Activated naive CD4-positive, alpha-beta T cell treated with anti-CD3 and anti-CD28 coated beads, Interleukin-2, amount 50 U/mL, for 24 hours (primary cell): ENCODE measurements at regions not wholly inside any gene's neighbourhood (a gene's known extent, or its start where the extent isn't known, plus 50 kb on each side); places are given as distances from the start of the nearest gene placed in this dataset.

Source experiments
- H3K27ac Mint-ChIP-seq: one replicate; pipeline ENCODE4 v1.8.0; 2021; ENCODE audit warnings: mild to moderate bottlenecking, mixed read lengths
- H3K27me3 Mint-ChIP-seq: one replicate; pipeline ENCODE4 v1.8.0; 2021; ENCODE audit warnings: mixed read lengths
- H3K36me3 Mint-ChIP-seq: one replicate; pipeline ENCODE4 v1.8.0; 2021; ENCODE audit warnings: mixed read lengths
- H3K4me1 Mint-ChIP-seq: one replicate; pipeline ENCODE4 v1.8.0; 2021; ENCODE audit warnings: mixed read lengths
- H3K4me3 Mint-ChIP-seq: one replicate; pipeline ENCODE4 v1.8.0; 2021; ENCODE audit warnings: mild to moderate bottlenecking, mixed read lengths
- H3K9me3 Mint-ChIP-seq: one replicate; pipeline ENCODE4 v1.8.0; 2021; ENCODE audit warnings: mixed read lengths

DNA sequence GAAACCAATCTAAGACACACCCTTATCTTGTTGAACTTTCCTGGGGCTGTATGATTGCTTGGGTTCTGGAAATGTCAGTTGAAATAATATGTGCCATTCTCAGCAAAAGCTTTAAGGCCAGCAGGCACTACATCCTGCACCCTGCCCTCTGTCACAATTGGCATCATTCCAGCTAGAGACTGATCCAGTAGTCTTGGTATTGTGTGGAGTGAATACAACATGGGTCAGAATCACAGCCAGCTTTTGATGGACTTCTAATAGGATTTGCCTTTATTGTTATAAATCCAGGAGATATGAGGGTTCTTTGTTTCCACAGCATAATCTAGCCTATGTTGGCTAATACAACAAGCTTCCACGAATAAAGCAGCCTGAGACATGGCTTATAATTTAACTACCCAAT lies 617.0 kb upstream of the CDH2 start:
- Mint-ChIP-seq H3K4me3 (no peak overlapping the region), H3K4me1 (no peaks in the 10 kb centered on the region), H3K9me3 (peaks cover 5% of the 10 kb centered on the region), H3K27ac (no peak overlapping the region), H3K27me3 (no peaks in the 10 kb centered on the region), H3K36me3 (no peaks in the 10 kb centered on the region)

DNA sequence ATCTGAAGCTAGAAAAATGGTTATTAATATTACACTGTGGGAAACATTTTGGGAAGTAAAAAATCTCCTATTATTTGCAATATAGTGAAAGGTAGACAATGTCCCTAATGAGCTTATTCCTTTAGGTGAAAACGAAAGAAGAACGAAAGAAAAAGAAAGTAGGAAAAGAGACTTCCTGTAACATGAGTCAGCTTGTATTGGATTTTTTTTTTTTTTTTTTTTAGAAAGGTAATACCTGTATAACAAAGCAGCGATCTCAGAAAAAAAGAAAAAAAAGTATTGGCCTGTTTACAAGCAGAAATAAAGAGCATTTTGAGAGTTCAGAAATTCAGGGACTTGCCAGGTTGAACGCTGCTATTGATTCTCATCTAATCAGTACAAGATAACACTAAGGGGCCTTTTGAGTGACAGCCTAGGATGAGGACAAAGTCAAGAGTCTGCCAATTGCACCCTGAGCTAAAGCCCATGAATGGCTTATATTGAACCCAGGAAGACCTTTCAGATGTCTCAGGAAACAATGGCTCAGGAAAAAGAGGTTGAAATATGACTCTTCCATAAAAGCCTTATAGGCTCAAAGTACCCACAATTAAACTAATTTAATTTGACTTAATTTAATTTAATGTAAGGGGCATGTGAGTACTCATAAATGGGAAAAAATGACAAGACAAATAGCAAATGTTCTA lies 615.6 kb upstream of the CDH2 start:
- no peak overlapping the region for H3K27ac Mint-ChIP-seq
- no peak overlapping the region for H3K4me3 Mint-ChIP-seq
- no peaks in the 10 kb centered on the region for H3K36me3 Mint-ChIP-seq
- H3K27me3 Mint-ChIP-seq, result no peaks in the 10 kb centered on the region
- peaks cover 5% of the 10 kb centered on the region for H3K9me3 Mint-ChIP-seq
- no peaks in the 10 kb centered on the region for H3K4me1 Mint-ChIP-seq

DNA sequence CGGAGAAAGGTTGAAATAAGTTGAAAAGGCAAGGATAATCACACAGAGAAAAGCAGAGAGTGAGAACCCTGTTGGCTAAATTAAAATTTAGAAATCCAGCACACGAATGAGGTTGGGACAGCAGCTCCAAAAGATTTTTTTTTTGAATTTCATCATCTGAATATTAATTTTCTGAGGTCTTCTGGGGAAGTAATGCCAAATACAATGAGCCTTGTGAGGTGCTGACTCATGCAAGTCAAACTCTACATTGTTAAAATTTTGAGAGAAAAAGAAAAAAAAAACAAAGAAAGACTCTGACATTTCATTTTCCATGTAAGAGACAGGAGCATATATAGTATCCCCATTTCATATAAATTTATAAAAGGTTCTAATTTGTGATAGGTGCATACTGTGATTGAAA lies 614.2 kb upstream of the CDH2 start:
- Mint-ChIP-seq H3K36me3 (no peaks in the 10 kb centered on the region), H3K9me3 (peaks cover 5% of the 10 kb centered on the region), H3K27me3 (no peaks in the 10 kb centered on the region), H3K4me3 (no peak overlapping the region), H3K4me1 (no peaks in the 10 kb centered on the region), H3K27ac (no peak overlapping the region)

DNA sequence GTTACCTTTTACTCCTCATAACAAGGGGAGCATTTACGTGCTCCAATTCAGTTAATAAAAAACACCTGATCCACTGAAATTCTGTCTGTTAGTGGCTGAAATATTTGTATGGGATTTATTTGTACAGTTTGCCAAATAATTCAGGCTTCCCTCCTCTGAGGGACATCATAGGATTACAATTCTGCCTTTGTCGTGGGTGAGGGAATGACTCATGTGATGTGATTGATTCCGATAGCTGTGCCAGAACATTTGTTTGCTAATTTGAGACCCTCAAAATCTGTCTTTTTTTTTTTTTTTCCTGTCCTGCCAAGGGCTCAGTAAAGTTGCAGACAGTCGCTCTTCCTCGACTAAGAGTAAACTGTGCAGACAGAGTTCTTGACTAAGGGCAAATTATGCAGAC lies 612.6 kb upstream of the CDH2 start:
- H3K27me3 Mint-ChIP-seq, result no peaks in the 10 kb centered on the region
- H3K9me3 Mint-ChIP-seq, result peaks cover 5% of the 10 kb centered on the region
- H3K4me3 Mint-ChIP-seq, result no peak overlapping the region
- H3K36me3 Mint-ChIP-seq, result no peaks in the 10 kb centered on the region
- no peak overlapping the region for H3K27ac Mint-ChIP-seq
- no peaks in the 10 kb centered on the region for H3K4me1 Mint-ChIP-seq

DNA sequence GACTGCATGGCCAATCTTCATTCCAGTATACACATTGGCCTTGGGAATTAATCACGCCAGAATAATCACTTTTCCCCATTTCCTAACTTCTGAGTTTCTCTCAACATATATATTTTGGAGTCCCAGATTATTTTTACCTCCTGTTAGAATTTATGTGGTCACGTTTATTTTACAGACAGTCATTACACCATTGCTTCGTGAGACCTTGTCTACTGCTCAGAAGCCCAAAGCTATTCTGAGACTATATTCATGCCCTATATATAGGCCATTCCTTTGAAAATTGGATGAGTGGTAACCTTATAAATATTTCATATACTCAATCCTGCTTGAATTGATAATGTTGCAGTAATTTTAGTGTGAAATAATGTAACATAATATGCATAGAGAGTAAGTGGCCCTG lies 610.0 kb upstream of the CDH2 start:
- Mint-ChIP-seq H3K36me3 (no peaks in the 10 kb centered on the region), H3K27ac (no peak overlapping the region), H3K4me1 (no peaks in the 10 kb centered on the region), H3K27me3 (no peaks in the 10 kb centered on the region), H3K9me3 (no peaks in the 10 kb centered on the region), H3K4me3 (no peak overlapping the region)

DNA sequence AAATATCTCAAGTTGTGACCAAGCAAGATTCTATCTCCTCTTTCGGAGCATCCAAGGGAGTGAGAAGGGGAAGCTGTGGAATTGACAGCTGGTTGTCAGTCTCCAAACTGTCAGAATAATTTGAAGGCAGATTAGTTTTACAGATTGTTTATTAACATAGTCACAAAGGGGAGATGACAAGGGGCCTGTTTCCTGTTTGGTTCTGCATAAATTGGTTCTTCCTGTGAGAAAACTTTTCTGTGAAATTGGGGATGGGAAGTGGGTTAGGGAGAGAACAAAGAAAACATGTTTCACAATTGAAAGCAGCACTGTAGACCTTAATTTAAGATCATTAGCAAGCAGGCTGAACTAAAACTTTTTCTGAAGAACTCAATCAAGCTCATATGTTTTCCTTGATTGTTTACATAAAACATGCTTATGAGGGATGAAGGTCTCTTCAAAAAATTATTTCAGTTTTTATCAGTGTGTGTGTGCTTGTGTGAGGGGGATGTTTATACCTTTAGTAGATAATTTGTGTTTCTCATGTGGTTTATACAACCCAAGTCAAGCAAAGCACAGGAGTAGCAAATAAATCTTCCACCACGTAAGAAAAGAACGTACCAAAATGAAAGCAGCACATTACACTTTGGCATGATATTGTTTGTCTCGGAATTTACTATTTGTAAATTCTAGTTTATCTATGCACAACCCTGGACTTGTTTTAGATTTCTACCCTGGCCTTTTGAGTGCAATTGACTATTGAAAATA lies 604.9 kb upstream of the CDH2 start:
- Mint-ChIP-seq H3K9me3 (no peaks in the 10 kb centered on the region), H3K27ac (peak overlapping the region; percentile 8), H3K27me3 (no peaks in the 10 kb centered on the region), H3K4me3 (no peak overlapping the region), H3K36me3 (no peaks in the 10 kb centered on the region), H3K4me1 (no peaks in the 10 kb centered on the region)

DNA sequence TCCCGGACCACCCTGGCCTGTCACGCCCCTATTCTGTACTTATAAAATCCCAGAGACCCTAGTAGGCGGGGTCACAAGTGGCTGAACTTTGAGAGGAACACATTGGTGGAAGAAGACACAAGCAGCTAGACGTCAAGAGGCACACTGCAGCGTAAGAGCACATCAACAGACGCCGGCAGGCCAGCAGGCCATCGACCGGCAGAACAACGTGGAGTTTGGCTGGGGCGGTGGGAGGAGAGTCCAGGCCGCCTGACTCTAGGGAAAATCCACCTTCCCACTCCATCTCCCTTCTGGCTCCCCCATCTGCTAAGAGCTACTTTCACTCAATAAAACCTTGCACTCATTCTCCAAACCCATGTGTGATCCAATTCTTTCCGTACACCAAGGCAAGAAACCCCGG lies 601.8 kb upstream of the CDH2 start:
- Mint-ChIP-seq H3K36me3 (no peaks in the 10 kb centered on the region), H3K9me3 (no peaks in the 10 kb centered on the region), H3K4me3 (no peak overlapping the region), H3K4me1 (no peaks in the 10 kb centered on the region), H3K27ac (no peak overlapping the region), H3K27me3 (no peaks in the 10 kb centered on the region)

DNA sequence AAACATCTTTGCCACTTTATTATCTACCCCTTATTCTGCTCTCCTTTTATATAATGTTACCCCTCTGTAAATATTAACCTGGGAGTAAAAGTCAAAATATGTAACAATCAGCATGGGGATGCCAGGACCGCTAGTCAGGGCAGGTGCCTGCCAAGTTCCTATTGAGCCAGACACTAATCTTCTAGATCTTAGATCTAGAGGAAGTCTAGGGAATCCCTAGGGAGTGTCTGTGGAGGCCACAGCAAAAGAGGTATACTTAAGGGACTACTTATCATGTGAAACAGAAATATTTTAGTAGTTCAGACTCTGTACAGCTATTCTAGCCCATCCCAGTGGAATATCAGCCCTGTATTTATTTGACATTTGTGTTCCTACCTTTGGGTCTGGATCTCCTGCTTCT lies 600.8 kb upstream of the CDH2 start:
- Mint-ChIP-seq H3K4me1 (no peaks in the 10 kb centered on the region), H3K4me3 (no peak overlapping the region), H3K36me3 (no peaks in the 10 kb centered on the region), H3K9me3 (no peaks in the 10 kb centered on the region), H3K27me3 (no peaks in the 10 kb centered on the region), H3K27ac (no peak overlapping the region)

DNA sequence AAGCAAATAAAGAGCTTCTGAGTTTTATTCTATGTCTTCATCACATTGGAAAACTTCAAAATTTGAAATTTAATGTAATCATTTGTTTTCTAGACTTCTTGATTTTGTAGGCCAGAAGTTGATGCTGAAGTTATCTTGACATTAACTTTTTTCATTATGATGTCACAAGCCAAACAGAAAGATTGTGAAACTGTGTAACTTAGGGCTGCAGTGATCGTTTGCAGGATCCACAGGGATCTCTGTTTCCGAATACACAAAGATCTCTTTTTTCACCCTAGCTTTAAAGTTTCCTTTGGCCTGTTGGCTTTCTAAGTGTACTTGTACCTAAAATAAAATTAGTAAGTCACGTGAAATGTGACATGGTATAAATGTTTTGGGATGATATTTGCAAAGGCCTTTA lies 594.9 kb upstream of the CDH2 start:
- no peaks in the 10 kb centered on the region for H3K27me3 Mint-ChIP-seq
- H3K36me3 Mint-ChIP-seq, result no peaks in the 10 kb centered on the region
- H3K9me3 Mint-ChIP-seq, result no peaks in the 10 kb centered on the region
- H3K4me1 Mint-ChIP-seq, result no peaks in the 10 kb centered on the region
- no peak overlapping the region for H3K27ac Mint-ChIP-seq
- H3K4me3 Mint-ChIP-seq, result no peak overlapping the region

DNA sequence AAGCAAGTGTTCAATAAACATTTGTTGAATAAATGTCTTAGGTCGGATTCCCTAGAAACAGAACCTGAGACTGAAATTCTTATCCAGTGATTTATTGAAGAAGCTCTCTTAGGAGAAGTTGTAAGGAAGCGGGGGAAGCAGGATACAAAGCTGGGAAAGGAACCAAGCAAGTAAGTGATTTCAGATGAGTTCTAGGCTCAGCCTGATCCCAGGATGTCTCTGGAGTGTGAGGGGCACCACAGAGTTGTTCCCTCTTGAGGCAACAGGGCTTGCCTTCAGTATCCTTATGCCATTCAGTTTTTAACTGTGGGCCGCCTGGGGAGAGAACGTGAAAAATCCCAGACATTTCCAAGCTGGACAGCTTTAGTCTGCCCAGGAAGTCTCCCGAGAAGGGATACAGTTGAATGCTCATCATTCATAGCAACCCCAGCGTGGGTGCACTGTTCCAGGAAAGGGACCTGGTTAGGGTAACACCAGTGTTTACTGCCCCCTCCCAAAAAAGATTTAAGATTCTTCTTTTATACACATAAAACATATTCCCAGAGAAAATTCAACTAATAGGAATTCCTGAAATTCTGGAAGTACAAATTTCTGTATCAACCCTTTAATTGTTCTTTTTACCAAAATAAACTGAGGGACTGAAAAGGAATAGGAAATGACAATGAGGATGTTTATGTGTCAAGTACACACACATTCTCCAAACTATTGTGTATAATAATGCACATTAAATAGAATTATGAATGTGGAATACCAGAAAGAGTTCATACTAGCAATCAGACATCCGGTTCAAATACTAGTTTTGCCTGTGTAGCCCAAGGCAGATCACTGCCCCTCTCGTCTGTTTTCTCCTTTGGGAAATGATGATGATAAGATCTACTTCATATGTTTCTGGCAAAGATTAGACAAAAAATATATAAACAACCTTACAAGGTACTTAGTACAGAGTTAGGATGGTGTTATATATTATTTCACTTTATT lies 592.1 kb upstream of the CDH2 start:
- no peaks in the 10 kb centered on the region for H3K4me1 Mint-ChIP-seq
- H3K9me3 Mint-ChIP-seq, result no peaks in the 10 kb centered on the region
- no peaks in the 10 kb centered on the region for H3K27me3 Mint-ChIP-seq
- H3K4me3 Mint-ChIP-seq, result no peak overlapping the region
- no peaks in the 10 kb centered on the region for H3K36me3 Mint-ChIP-seq
- H3K27ac Mint-ChIP-seq, result no peak overlapping the region

DNA sequence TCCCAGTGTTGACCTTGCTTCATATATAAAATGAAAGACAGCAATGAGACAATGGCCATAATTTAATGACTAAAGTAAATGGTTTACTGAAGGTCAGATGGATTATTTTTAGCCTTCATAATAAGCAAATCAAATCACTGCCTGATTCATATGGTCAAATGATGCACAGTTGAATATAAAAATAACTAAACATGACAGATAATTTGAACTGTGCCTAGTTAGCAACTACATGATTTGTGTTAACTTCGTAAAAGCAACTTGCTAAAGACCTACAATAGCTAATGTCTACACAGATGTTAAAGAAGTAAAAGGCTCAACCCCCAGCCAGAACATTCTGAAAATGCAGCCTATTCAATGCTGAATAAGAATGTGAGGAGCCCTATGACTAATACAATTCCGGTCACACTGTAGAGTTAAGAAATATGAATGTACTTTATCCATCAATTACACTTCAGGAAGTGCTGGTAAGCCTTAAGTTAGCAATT lies 590.8 kb upstream of the CDH2 start:
- Mint-ChIP-seq H3K36me3 (no peaks in the 10 kb centered on the region), H3K27me3 (no peaks in the 10 kb centered on the region), H3K9me3 (peaks cover 4% of the 10 kb centered on the region)

DNA sequence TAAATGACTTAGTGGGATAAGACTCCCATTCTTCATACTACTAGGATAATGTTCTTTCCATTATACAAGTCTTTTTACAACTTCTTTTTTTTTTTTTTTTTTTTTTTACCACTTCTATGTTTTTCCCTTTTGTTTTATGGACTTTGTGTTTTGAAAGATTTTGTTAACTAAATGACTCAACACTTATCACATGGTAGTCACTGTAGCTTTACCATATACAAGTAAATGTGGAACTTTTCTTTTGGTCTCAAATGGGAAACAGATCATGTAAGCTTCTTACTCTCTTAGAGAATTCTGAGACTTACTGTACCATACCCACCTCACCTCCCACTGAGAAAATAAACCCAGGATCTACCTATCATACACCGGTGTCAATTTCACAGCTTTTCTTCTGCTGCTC lies 590.3 kb upstream of the CDH2 start:
- peaks cover 4% of the 10 kb centered on the region for H3K9me3 Mint-ChIP-seq
- H3K27me3 Mint-ChIP-seq, result no peaks in the 10 kb centered on the region
- H3K36me3 Mint-ChIP-seq, result no peaks in the 10 kb centered on the region
- H3K27ac Mint-ChIP-seq, result no peak overlapping the region
- no peak overlapping the region for H3K4me3 Mint-ChIP-seq
- H3K4me1 Mint-ChIP-seq, result no peaks in the 10 kb centered on the region

More for the DNA sequence above, 590.8 kb upstream of the CDH2 start:
- no peak overlapping the region for H3K4me3 Mint-ChIP-seq
- no peaks in the 10 kb centered on the region for H3K4me1 Mint-ChIP-seq
- H3K27ac Mint-ChIP-seq, result no peak overlapping the region

DNA sequence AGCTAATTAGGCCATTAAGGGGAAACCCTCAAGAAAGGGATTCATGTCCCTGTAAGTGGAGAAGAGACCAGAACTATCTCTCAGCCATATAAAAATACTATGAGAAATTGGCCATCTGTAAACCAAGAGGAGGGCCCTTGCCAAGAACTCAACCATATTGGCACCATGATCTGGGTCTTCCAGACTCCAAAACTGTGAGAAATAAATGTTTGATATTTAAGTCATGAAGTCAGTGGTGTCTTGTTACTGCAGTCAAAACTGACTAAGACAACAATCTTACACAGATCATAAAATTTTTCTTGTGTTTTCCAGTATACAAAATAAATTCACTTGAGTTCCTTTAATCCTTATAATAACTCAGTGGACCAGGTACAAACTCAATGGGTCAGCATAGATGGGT lies 589.8 kb upstream of the CDH2 start:
- H3K27ac Mint-ChIP-seq, result no peak overlapping the region
- no peak overlapping the region for H3K4me3 Mint-ChIP-seq
- no peaks in the 10 kb centered on the region for H3K36me3 Mint-ChIP-seq
- peaks cover 4% of the 10 kb centered on the region for H3K9me3 Mint-ChIP-seq
- H3K4me1 Mint-ChIP-seq, result no peaks in the 10 kb centered on the region
- no peaks in the 10 kb centered on the region for H3K27me3 Mint-ChIP-seq

DNA sequence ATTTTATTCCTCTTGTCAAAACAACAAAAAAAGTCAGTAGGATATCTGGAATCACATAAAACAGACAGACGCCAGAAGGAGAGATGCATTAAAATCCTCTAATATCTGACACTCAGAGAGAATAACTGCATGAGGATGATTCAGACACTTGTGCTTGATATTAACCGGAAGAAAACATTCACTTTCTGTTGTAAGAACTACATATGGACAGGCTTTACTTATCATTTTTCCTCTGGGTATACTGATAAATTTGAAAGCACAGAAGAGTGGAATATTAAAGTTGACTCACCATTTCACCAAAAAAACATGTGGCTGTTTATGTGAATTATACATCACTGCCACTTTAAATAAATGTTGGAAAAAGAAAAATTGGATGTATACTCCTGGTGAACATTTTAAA lies 589.1 kb upstream of the CDH2 start:
- H3K27ac Mint-ChIP-seq, result no peak overlapping the region
- H3K27me3 Mint-ChIP-seq, result no peaks in the 10 kb centered on the region
- no peaks in the 10 kb centered on the region for H3K36me3 Mint-ChIP-seq
- H3K9me3 Mint-ChIP-seq, result peaks cover 4% of the 10 kb centered on the region
- no peaks in the 10 kb centered on the region for H3K4me1 Mint-ChIP-seq
- H3K4me3 Mint-ChIP-seq, result no peak overlapping the region

DNA sequence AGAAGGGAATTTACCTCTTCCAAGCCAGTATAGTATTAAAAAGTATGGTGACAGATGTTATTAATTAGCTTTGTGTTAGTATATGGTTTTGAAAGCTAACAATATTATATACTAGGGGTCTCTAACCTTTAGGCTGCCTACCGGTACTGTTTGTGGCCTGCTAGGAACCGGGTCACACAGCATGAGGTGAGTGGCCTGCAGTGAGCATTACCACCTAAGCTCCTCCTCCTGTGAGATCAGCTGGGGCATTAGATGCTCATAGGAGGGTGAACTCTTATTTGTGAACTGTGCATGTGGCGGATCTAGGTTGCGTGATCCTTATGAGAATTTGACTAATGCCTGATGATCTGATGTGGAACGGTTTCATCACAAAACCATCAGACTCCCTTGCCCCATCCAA lies 583.4 kb upstream of the CDH2 start:
- H3K27ac Mint-ChIP-seq, result no peak overlapping the region
- peaks cover 4% of the 10 kb centered on the region for H3K9me3 Mint-ChIP-seq
- no peaks in the 10 kb centered on the region for H3K36me3 Mint-ChIP-seq
- no peaks in the 10 kb centered on the region for H3K27me3 Mint-ChIP-seq
- H3K4me1 Mint-ChIP-seq, result no peaks in the 10 kb centered on the region
- H3K4me3 Mint-ChIP-seq, result no peak overlapping the region
